ENCODE measurements at regions not wholly inside any gene's neighbourhood (a gene's known extent, or its start where the extent isn't known, plus 50 kb on each side); places are given as distances from the start of the nearest gene placed in this dataset.

DNA sequence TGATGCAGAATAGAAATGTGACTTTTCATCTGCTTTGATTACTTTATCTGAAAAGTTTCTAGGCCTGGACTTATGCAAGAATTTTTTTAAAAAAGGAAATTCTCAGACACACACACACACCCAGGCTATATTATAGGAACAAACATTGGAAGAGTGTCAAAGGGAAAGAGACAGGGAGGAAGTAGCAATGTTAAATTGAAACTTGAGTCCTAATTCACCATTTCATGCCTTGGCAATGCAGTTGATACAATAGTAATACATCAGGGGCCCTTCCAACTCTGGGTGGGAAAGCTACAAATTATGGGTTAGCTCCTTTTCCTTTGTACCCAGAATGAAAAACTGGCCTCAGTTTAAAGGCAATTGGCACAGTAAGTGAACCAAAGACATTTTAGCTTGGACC lies 258.0 kb upstream of the LYZL1 start:
- Histone ChIP-seq H3K4me1 (ENCODE audit: insufficient read depth, low read length, severe bottlenecking) (no peaks in the 10 kb centered on the region), H3K9ac (ENCODE audit: low read length) (no peak overlapping the region), H3F3A (ENCODE audit: insufficient read depth, low read length) (no peaks in the 10 kb centered on the region), H3K36me3 (ENCODE audit: insufficient read depth, low read length) (no peaks in the 10 kb centered on the region), H3K9me2 (ENCODE audit: low read depth, low read length) (no peaks in the 10 kb centered on the region), H3K9me3 (ENCODE audit: low read length) (no peaks in the 10 kb centered on the region), H2AFZ (ENCODE audit: low read length) (no peak overlapping the region), H3K27ac (ENCODE audit: low read depth, low read length, poor library complexity, severe bottlenecking) (no peak overlapping the region), H3K4me2 (ENCODE audit: low read length) (no peak overlapping the region), H3K79me2 (ENCODE audit: insufficient read depth, low read length) (no peaks in the 10 kb centered on the region), H3K4me3 (ENCODE audit: low read depth, low read length, poor library complexity, severe bottlenecking) (no peak overlapping the region), H3K27me3 (ENCODE audit: insufficient read depth, low read length) (no peaks in the 10 kb centered on the region), H4K20me1 (ENCODE audit: insufficient read depth, low read length) (no peaks in the 10 kb centered on the region)
- no peak for TF ChIP-seq EZH2 (IDR thresholded peaks at IDR 0.05; ENCODE audit: borderline replicate concordance, low read length)
- TF ChIP-seq, protein P1, sequence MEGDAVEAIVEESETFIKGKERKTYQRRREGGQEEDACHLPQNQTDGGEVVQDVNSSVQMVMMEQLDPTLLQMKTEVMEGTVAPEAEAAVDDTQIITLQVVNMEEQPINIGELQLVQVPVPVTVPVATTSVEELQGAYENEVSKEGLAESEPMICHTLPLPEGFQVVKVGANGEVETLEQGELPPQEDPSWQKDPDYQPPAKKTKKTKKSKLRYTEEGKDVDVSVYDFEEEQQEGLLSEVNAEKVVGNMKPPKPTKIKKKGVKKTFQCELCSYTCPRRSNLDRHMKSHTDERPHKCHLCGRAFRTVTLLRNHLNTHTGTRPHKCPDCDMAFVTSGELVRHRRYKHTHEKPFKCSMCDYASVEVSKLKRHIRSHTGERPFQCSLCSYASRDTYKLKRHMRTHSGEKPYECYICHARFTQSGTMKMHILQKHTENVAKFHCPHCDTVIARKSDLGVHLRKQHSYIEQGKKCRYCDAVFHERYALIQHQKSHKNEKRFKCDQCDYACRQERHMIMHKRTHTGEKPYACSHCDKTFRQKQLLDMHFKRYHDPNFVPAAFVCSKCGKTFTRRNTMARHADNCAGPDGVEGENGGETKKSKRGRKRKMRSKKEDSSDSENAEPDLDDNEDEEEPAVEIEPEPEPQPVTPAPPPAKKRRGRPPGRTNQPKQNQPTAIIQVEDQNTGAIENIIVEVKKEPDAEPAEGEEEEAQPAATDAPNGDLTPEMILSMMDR (IDR thresholded peaks at IDR 0.05; ENCODE audit: low read length): no peak

DNA sequence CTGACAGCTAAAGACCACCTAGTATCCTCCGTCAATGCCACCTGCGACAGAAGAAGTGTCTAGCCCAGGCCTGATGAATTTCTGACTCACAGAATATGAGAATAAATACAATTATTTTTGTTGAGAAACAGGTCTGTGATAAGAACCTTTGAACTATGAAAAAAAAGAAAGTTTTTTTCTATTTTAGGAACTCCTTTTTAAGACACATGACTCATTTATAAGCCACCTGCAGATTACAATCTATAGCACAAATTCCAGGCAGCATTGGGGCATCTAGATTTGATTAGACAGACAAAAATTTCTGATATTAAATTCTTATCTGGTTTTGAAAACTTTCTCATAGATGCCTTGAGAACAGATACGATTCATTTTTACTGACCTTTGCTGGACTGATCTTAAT lies 256.7 kb upstream of the LYZL1 start:
- no peaks in the 10 kb centered on the region for H4K20me1 ChIP-seq (ENCODE audit: insufficient read depth, low read length)
- H3K4me2 ChIP-seq (ENCODE audit: low read length): no peak overlapping the region
- no peaks in the 10 kb centered on the region for H3K9me2 ChIP-seq (ENCODE audit: low read depth, low read length)
- H3K27ac ChIP-seq (ENCODE audit: low read depth, low read length, poor library complexity, severe bottlenecking): no peak overlapping the region
- no peak overlapping the region for H3K4me3 ChIP-seq (ENCODE audit: low read depth, low read length, poor library complexity, severe bottlenecking)
- H3K4me1 ChIP-seq (ENCODE audit: insufficient read depth, low read length, severe bottlenecking): no peaks in the 10 kb centered on the region
- no peaks in the 10 kb centered on the region for H3K9me3 ChIP-seq (ENCODE audit: low read length)
- no peaks in the 10 kb centered on the region for H3K27me3 ChIP-seq (ENCODE audit: insufficient read depth, low read length)
- no peak overlapping the region for H2AFZ ChIP-seq (ENCODE audit: low read length)
- no peaks in the 10 kb centered on the region for H3K79me2 ChIP-seq (ENCODE audit: insufficient read depth, low read length)
- no peaks in the 10 kb centered on the region for H3F3A ChIP-seq (ENCODE audit: insufficient read depth, low read length)
- TF ChIP-seq EZH2 (IDR thresholded peaks at IDR 0.05; ENCODE audit: borderline replicate concordance, low read length): no peak
- TF ChIP-seq, protein P1 (IDR thresholded peaks at IDR 0.05; ENCODE audit: low read length): no peak
- no peaks in the 10 kb centered on the region for H3K36me3 ChIP-seq (ENCODE audit: insufficient read depth, low read length)
- no peak overlapping the region for H3K9ac ChIP-seq (ENCODE audit: low read length)

DNA sequence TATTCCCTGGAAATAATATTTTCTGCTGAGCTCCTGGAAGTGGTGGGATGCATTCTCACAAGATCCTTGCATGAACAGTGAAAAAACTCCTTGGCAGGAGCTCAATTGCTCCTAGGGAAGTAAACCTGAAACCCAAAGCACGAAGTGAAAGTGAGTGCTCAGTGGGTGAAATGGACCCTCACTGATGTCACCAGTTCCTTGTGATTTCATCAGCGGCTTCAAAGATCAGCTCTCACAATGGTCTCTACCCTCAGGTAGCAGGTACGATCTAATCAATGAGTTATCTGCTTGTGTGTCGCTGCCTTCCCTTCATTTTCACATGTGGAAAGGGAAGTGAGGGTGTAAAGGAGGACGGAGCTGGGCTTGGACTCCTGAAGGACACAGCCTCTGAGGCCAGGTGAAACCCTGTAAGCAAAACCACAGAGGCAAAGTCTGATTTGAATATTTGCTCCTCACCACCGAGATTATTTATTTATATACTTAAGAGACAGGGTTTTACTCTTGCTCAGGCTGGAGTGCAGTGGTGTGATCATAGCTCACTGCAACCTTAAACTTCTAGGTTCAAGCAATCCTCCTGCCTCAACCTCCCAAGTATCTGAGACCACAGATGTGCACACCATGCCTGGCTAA lies 255.4 kb upstream of the LYZL1 start:
- Histone ChIP-seq H2AFZ (ENCODE audit: low read length) (no peak overlapping the region), H3K4me1 (ENCODE audit: insufficient read depth, low read length, severe bottlenecking) (no peaks in the 10 kb centered on the region), H3K36me3 (ENCODE audit: insufficient read depth, low read length) (no peaks in the 10 kb centered on the region), H4K20me1 (ENCODE audit: insufficient read depth, low read length) (no peaks in the 10 kb centered on the region), H3K79me2 (ENCODE audit: insufficient read depth, low read length) (no peaks in the 10 kb centered on the region), H3K9ac (ENCODE audit: low read length) (no peak overlapping the region), H3K4me2 (ENCODE audit: low read length) (no peak overlapping the region), H3K27me3 (ENCODE audit: insufficient read depth, low read length) (no peaks in the 10 kb centered on the region), H3K9me3 (ENCODE audit: low read length) (no peaks in the 10 kb centered on the region), H3K4me3 (ENCODE audit: low read depth, low read length, poor library complexity, severe bottlenecking) (no peak overlapping the region), H3K27ac (ENCODE audit: low read depth, low read length, poor library complexity, severe bottlenecking) (no peak overlapping the region), H3F3A (ENCODE audit: insufficient read depth, low read length) (no peaks in the 10 kb centered on the region), H3K9me2 (ENCODE audit: low read depth, low read length) (no peaks in the 10 kb centered on the region)
- no peak for TF ChIP-seq EZH2 (IDR thresholded peaks at IDR 0.05; ENCODE audit: borderline replicate concordance, low read length)
- TF ChIP-seq, protein P1 (IDR thresholded peaks at IDR 0.05; ENCODE audit: low read length): no peak

Measured in OCI-LY1 (cell line).